Posterior vena cava (tissue), 2 donors: ENCODE measurements at regions not wholly inside any gene's neighbourhood (a gene's known extent, or its start where the extent isn't known, plus 50 kb on each side); places are given as distances from the start of the nearest gene placed in this dataset.

Source experiments
- DNase-seq: peaks from one replicate; pipeline ENCODE4 v3.0.0-alpha.2; 2020; ENCODE audit warnings: low spot score
- intact Hi-C, 2 donors: fragments of 100-400 bp; cut with DNase I; formaldehyde crosslinking; loops; one replicate each; pipeline versions ENCODE4 v1.14.1 to v1.14.2; 2022 to 2023
- donor health status: DM: yes; HTN: yes; CAD: no.
- donor health status: DM: yes; HTN: yes; CAD: no.

DNA sequence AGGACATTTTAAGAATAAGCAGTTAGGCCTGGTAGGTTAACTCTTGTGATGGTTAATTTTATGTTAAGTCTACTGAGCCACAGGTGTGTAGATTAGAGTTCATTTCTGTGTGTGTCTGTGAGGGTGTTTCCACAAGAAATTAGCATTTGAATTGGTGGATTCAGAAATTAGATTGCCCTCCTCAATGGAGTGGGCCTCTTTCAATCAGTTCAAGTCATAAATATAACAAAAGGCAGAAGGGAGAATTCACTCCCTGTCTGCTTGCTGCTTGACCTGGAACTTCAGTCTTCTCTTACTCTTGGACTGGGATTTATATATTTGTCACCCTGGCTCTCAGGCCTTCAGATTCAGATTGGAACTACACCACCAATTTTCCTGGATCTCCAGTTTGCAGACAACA lies 55.3 kb upstream of the POM121L12 start:
- DNase-seq, result no peak
- intact Hi-C loops, result no loop called here

DNA sequence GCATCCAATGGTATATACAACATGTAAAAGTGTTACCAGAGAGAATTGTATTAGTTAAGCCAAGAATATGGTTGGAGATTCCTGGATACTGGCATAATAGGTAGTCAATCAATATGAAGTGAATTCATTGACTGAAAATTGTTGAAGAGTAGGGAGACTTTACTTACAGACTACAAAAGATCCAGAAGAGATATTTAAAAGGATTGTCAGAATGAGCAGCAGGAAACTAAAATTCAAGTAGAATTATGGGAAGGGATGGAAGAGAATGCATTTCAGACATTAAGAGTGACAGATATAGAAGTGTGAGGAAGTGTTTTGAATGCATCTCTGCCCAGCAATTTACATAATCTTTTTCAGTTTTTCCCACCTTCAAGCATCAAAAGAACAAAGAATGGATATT lies 62.3 kb upstream of the POM121L12 start:
- DNase-seq, result no peak
- intact Hi-C loops, result no loop called here

DNA sequence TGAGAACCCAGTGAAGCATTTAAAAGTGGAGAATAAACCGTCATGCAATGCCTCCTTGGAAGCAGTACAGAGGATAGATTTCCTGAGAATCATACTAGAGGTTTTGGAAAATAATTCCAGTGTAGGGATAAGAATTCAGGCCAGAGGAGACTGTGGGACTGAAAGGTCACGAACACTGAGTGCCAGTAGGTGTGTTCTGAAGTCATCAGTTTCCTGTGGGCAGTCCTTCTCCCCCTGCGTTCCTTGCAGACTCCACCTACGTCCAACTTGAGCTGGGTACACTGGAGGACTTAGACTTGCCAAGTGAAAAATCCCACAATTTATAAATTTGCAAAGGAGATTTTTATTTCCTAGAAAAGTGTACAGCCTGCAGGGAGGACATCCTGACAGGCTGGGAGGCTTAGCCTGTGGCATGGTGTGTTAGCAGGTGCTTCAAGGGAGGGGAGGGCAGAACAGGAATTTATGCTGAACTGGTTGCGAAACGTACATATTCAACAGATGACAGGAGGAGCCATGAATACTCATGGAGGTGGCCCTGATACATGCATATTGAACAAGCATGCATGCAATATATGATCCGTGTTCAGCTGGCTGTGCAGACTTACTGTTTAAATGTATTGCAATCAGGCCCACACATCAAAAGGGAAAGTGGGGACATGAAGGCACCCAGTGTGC lies 72.9 kb upstream of the POM121L12 start:
- DNase-seq, result no peak
- intact Hi-C loops, result no loop called here

DNA sequence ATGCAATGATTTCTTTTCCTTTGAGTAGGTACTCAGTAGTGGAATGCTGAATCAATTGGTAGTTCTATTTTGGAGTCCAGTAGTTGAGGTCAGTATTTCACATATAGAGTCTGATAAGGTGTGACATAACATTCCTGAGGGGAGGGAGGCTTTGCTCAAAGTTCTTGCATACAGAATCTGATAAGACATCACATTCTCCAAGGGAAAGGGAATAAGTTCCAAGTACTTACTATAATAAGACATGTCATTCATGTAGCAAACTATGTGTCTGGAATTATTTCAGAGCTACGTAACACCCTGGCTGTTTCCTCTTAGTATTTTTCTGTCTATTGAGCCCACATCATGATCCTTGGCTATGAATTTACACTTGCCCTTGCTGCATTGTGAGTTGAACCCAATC lies 74.3 kb upstream of the POM121L12 start:
- no peak for DNase-seq
- intact Hi-C loops, result no loop called here

DNA sequence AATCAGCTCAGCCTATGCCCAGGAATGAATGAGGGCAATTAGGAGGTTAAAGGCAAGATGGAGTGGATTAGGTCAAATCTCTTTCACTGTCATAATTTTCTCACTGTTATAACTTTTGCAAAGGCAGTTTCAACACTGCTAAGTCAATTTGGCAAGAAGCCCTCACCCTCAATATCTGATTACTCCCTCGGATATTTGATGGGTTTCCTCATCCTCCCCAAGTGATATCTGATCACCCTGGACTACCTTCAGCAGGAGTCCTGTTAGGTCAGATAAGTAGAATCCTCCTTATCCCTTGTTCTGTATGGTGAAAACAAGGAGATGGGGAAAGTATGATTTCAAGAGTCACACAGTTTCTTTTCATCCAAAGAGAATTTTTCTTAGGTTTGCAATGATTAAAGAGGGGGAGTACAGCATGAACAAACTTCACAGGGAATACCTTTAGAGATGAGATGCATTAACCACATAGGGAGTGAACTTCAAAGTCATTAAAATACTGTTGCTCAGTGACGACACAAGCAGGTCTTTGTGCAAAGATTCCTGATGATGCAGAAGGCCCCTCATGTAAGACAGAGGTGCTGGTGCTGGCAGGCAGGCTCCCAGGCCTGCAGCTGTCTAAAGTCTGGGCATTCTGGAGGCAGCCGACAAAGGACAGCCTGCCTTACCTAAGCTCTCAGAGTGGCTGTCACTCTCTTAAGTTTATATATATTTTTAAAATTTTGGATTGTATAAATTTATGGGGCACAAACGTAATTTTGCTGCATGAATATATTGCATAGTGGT lies 75.4 kb upstream of the POM121L12 start:
- intact Hi-C loops, result no loop called here
- DNase-seq, result no peak

- DNase-seq, result no peak
- intact Hi-C loops, result no loop called here
These were observed 76.1 kb upstream of the POM121L12 start for GRCh38 chr7:52959336-52959735.

DNA sequence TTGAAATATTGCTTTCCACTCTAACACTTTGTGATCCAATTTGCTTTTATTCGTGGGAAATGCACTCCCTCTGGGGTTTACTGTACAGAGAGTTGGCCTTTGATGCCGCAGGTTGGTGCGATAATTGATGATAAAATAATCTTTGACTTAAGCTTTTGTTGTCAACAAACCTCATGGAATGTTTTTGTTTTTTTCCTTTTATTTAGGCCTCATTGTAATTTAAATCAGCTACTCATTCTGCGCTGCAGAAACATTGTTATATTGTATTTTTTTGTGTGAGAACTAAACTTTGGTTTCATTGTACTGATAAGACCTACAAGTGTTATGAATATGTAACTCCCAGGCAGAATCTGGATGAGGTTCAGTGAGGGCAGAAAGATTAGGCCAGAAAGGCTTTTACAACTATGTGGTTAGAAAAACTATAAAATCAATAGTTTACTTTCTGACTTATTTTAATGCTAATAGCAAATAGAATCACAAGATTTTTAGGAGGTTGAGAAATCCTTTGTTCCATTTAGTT lies 76.8 kb upstream of the POM121L12 start:
- DNase-seq, result no peak
- intact Hi-C loops, result no loop called here

- intact Hi-C loops, result no loop called here
- no peak for DNase-seq
These were observed 79.0 kb upstream of the POM121L12 start for GRCh38 chr7:52956379-52956915.

DNA sequence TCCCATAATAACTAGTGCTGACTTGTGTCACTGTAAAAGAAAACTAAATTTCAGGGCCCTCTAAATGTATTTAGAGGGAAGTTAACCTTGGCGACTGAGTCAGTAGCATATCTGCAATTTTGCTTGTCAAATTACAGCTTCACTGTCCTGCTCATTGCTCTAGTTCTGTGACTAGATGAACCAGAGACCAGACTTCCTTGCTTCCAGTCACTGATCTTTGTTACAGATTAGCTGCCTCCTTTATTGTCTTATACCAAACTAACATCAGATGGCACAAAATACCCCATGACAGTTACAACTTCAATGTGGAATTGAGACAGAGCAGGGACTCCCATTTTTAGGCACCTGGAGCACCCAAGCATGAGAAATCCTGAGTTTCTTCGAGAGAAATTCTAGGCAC lies 79.9 kb upstream of the POM121L12 start:
- DNase-seq, result no peak
- intact Hi-C loops, result no loop called here

DNA sequence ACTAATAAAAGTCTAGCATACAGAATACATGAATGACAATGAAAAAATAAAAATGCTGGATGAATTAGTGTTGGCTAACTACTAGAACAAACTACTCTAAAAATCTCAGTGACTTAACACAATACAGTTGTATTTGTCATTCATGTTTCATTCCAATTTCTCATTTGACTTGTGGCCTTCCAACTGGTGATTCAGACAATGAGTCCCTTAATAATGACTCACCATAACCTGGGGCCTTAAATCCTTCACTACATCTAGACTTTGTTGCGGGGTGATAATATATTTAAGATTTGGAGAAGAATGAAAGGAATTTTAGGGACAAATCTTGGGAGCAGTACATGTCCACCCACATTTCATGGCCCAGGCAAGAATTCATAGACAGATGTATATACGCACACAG lies 90.5 kb upstream of the POM121L12 start:
- intact Hi-C loops, result no loop called here
- no peak for DNase-seq

DNA sequence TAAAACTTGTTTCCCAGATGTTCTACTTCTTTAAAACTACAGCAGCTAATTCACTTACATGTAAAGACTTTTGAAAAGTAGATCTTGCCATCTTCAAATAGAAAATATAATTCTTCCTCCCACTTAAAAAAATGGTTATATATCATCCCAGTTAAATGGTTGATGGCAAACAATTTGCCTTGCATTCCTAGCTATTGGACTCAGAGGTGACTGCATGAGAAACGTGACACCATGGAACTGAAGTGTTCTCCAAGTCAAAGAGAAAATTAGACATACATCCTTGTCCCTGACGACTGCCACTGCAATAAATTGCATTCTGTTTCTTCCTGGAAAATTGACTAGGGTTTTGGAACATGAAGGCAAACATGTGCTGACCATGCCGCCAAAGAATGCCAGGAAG lies 95.0 kb upstream of the POM121L12 start:
- intact Hi-C loops, result no loop called here
- DNase-seq, result no peak

DNA sequence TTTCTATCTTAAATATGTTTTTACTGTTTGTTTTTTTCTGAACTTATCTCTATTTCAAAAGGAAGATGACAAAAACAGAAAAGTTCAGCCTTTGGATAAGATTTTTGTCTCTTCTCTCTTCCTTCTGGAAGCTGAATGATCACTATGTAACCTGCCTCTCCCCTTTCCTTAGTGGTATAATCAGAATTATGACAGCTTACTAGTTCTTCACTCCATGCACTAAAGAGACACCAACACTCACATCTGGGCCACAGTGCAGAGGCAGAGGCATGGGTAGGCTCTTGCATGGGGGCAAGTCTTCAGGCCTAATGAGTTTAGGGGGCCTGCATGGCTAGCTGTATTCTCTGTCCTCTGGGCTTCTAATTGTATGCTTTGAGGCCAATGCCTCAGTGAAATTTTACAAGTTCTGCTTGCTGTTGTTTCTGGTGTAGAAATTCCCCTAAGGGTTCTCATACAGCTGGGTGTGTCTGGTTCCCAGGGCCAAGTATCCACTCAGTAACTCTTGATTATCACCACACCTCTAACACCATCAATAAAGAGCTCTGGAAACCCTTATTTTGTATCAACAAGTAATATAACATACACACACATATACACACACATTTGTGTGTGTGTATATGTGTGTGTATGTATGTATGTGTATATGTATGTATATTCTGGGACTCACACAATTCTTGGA lies 96.8 kb upstream of the POM121L12 start:
- no peak for DNase-seq
- intact Hi-C loops, result no loop called here

DNA sequence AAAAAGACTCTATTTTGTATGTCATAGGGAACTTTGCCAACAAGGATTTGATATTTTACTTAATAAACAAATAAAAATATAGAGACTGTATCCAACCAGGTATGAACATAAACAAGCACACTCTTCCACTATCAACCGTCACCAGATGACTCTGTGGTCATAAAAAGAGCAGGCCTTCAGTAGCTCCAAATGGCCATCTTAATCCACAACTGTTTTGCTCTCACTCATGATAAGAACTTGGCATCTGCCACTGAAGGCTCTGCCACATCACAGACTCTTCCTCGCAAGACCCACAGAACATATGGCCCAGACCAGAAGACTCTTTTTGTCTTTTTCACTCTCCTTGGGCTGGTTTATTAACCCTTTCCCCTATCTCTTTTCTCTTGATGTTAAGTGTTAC lies 98.7 kb upstream of the POM121L12 start:
- no peak for DNase-seq
- intact Hi-C loops, result no loop called here

DNA sequence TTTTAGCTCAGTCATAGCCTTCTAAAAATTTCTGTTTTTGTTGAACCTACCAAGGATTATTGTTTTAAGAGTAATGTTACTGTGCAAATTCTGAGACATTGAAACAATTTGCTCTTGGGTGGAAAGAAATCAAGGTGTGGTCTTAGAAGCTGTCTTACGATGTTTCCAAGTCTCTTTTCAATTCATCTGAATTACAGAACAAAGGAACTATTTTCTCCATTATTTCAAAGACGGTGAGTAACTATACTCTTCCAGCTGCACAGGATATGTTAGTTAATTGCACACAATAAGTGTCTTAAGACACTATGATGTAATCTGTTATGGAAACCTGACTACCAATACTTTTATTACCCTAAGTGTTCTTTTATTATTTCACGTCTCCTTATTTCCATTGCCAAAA lies 106.8 kb upstream of the POM121L12 start:
- intact Hi-C loops, result no loop called here
- no peak for DNase-seq

DNA sequence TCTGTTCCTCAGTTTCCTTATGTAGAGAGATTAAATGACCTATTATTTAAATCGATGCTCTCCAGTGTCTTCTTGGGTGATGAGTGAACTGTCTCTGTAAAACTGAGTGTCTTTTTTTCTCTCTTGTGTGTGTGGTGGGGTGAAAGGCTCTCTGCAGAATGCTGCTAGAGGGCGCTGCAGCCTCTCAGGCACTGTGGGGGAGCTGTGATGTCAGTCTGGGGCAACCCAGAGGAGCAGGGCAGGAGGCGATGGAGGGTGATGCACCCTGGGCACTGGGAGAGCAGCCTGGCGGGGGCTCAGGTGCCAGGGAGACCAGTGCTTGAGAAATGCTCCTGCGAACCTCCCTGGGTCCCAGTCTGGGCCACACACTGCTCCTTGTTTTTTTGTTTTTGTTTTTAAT lies 110.1 kb upstream of the POM121L12 start:
- intact Hi-C loops, result no loop called here
- no peak for DNase-seq

DNA sequence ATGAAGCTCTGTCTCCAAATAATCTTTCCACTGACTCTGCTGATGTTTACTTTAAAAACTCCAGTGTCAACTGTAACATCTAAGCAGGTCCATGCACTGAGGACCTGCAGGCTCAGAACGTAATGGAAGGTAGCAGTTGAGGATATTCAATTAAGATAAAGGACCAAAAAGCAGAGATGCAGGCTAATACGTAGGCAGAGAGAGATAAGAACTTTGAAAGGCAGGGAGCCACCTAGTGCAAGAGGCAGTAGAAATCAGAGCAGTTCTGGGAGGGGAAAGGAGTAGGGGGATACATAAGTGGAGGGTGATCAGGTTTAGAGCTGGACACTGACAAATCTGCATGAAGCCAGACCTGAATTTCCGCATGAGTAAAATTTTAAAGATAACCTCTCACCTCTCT lies 114.5 kb upstream of the POM121L12 start:
- no peak for DNase-seq
- intact Hi-C loops, result no loop called here

GRCh38 chr7:52917982-52918578 lies 117.4 kb upstream of the POM121L12 start:
- intact Hi-C loops, result no loop called here
- no peak for DNase-seq

DNA sequence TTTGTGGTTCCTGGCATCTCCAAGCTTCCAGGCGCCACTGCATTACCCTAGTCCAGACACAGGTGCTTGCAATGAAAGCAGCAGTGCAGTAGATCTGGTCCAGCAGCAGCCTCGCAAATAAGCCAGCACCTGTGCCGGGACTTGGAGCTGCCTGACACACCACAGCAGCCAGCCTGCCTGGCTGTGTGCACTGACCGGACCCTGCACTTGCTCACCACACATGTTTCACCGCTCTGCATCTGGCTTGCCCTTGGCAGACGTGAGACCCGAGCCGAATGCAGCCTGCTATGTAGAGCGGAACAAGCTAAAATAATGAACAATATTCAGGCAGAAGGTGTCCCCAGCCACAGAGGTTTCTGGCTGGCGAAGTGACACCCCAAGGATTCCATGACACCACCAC lies 123.6 kb upstream of the POM121L12 start:
- intact Hi-C loops, result no loop called here
- no peak for DNase-seq

- intact Hi-C loops, result no loop called here
- no peak for DNase-seq
These were observed 124.1 kb upstream of the POM121L12 start for GRCh38 chr7:52911326-52911725.

- intact Hi-C loops, result no loop called here
These were observed 125.5 kb upstream of the POM121L12 start for GRCh38 chr7:52909935-52910334.

More at GRCh38 chr7:52909935-52910334, 125.5 kb upstream of the POM121L12 start:
- DNase-seq, result no peak
